HG02798 (cell line): ENCODE measurements at regions not wholly inside any gene's neighbourhood (a gene's known extent, or its start where the extent isn't known, plus 50 kb on each side); places are given as distances from the start of the nearest gene placed in this dataset.

Experiments
- ATAC-seq: cut with Tn5 transposase; IDR thresholded peaks from one replicate; pipeline ENCODE4 v1.9.1; 2021; ENCODE audit warnings: mild to moderate bottlenecking; ENCODE audit not compliant: unreplicated experiment, poor library complexity

GRCh38 chr14:26984311-26985177 is 386.7 kb upstream of the NOVA1 start:
- ATAC-seq = peak; percentile 56

- ATAC-seq = no peak
These were observed 390.0 kb upstream of the NOVA1 start for GRCh38 chr14:26987744-26988363.

- no peak for ATAC-seq
These were observed 393.1 kb upstream of the NOVA1 start for GRCh38 chr14:26990946-26991345.

- ATAC-seq = no peak
These were observed 394.7 kb upstream of the NOVA1 start for GRCh38 chr14:26992403-26993115.

GRCh38 chr14:26993556-26993955 is 395.7 kb upstream of the NOVA1 start:
- ATAC-seq = no peak

- no peak for ATAC-seq
These were observed 397.5 kb upstream of the NOVA1 start for GRCh38 chr14:26995301-26995700.

- no peak for ATAC-seq
These were observed 398.4 kb upstream of the NOVA1 start for GRCh38 chr14:26996246-26996645.

GRCh38 chr14:27002179-27002578 is 404.3 kb upstream of the NOVA1 start:
- ATAC-seq = no peak

- no peak for ATAC-seq
These were observed 408.7 kb upstream of the NOVA1 start for GRCh38 chr14:27006570-27006969.

- no peak for ATAC-seq
These were observed 410.4 kb upstream of the NOVA1 start for GRCh38 chr14:27008187-27008586.

- ATAC-seq = no peak
These were observed 414.8 kb upstream of the NOVA1 start for GRCh38 chr14:27012641-27013040.

- no peak for ATAC-seq
These were observed 415.8 kb upstream of the NOVA1 start for GRCh38 chr14:27013678-27014077.

- no peak for ATAC-seq
These were observed 417.2 kb upstream of the NOVA1 start for GRCh38 chr14:27015065-27015464.

- no peak for ATAC-seq
These were observed 427.8 kb upstream of the NOVA1 start for GRCh38 chr14:27025648-27026047.

- no peak for ATAC-seq
These were observed 428.3 kb upstream of the NOVA1 start for GRCh38 chr14:27026097-27026496.

- no peak for ATAC-seq
These were observed 442.7 kb upstream of the NOVA1 start for GRCh38 chr14:27040552-27040951.

GRCh38 chr14:27049701-27050100 is 451.9 kb upstream of the NOVA1 start:
- no peak for ATAC-seq

GRCh38 chr14:27050208-27050607 is 452.4 kb upstream of the NOVA1 start:
- no peak for ATAC-seq

GRCh38 chr14:27056586-27056985 is 458.8 kb upstream of the NOVA1 start:
- ATAC-seq = no peak

GRCh38 chr14:27061299-27061698 is 463.5 kb upstream of the NOVA1 start:
- ATAC-seq = no peak

- no peak for ATAC-seq
These were observed 466.1 kb upstream of the NOVA1 start for GRCh38 chr14:27063959-27064358.
